ENCODE measurements at regions not wholly inside any gene's neighbourhood (a gene's known extent, or its start where the extent isn't known, plus 50 kb on each side); places are given as distances from the start of the nearest gene placed in this dataset.

- no peak for TF ChIP-seq CTCF (conservative IDR thresholded peaks at IDR 0.05; ENCODE audit: low read depth)
- ChIA-PET POLR2A (ENCODE audit: low non-redundant PET) (no interaction called here), CTCF (no interaction called here)
- H3K27ac ChIP-seq = no peak overlapping the region
- no peak for DNase-seq (ENCODE audit: low spot score)
These were observed 236.2 kb downstream of the PRELID2 start for GRCh38 chr5:145598983-145599382.

- POLR2A ChIA-PET (ENCODE audit: low non-redundant PET) = no interaction called here
- DNase-seq (ENCODE audit: low spot score) = no peak
- TF ChIP-seq CTCF (conservative IDR thresholded peaks at IDR 0.05; ENCODE audit: low read depth) = no peak
- H3K27ac ChIP-seq = no peak overlapping the region
- CTCF ChIA-PET = no interaction called here
These were observed 237.0 kb downstream of the PRELID2 start for GRCh38 chr5:145598184-145598583.

GRCh38 chr5:145591578-145591977, 243.6 kb downstream of the PRELID2 start:
- POLR2A ChIA-PET (ENCODE audit: low non-redundant PET) = no interaction called here
- TF ChIP-seq CTCF (conservative IDR thresholded peaks at IDR 0.05; ENCODE audit: low read depth) = no peak
- H3K27ac ChIP-seq = no peak overlapping the region
- CTCF ChIA-PET = no interaction called here
- no peak for DNase-seq (ENCODE audit: low spot score)

GRCh38 chr5:145589063-145589462, 246.1 kb downstream of the PRELID2 start:
- CTCF ChIA-PET = interaction anchor here (0.6 kb wide), 1 partner anchor 95 kb away, joined by 5 read pairs; no protein-coding TSS in a partner anchor
- no peak for TF ChIP-seq CTCF (conservative IDR thresholded peaks at IDR 0.05; ENCODE audit: low read depth)
- POLR2A ChIA-PET (ENCODE audit: low non-redundant PET) = no interaction called here
- H3K27ac ChIP-seq = no peak overlapping the region
- DNase-seq (ENCODE audit: low spot score) = no peak

GRCh38 chr5:145588558-145588957, 246.6 kb downstream of the PRELID2 start:
- POLR2A ChIA-PET (ENCODE audit: low non-redundant PET) = no interaction called here
- CTCF ChIA-PET = interaction anchor here (0.6 kb wide), 1 partner anchor 94 kb away, joined by 5 read pairs; no protein-coding TSS in a partner anchor
- H3K27ac ChIP-seq = no peak overlapping the region
- DNase-seq (ENCODE audit: low spot score) = no peak
- TF ChIP-seq CTCF (conservative IDR thresholded peaks at IDR 0.05; ENCODE audit: low read depth) = no peak

GRCh38 chr5:145588113-145588512, 247.0 kb downstream of the PRELID2 start:
- H3K27ac ChIP-seq = no peak overlapping the region
- DNase-seq (ENCODE audit: low spot score) = no peak
- CTCF ChIA-PET = interaction anchor here (0.6 kb wide), 1 partner anchor 720 kb away, joined by 3 read pairs; no protein-coding TSS in a partner anchor
- TF ChIP-seq CTCF (conservative IDR thresholded peaks at IDR 0.05; ENCODE audit: low read depth) = no peak
- POLR2A ChIA-PET (ENCODE audit: low non-redundant PET) = no interaction called here

GRCh38 chr5:145587710-145588109, 247.4 kb downstream of the PRELID2 start:
- peak; percentile 63 for DNase-seq (ENCODE audit: low spot score)
- ChIA-PET CTCF (interaction anchor here (0.6 kb wide), 1 partner anchor 720 kb away, joined by 3 read pairs; no protein-coding TSS in a partner anchor), POLR2A (ENCODE audit: low non-redundant PET) (no interaction called here)
- no peak for TF ChIP-seq CTCF (conservative IDR thresholded peaks at IDR 0.05; ENCODE audit: low read depth)
- no peak overlapping the region for H3K27ac ChIP-seq

Measured in RWPE1 (cell line).